ENCODE measurements at regions not wholly inside any gene's neighbourhood (a gene's known extent, or its start where the extent isn't known, plus 50 kb on each side); places are given as distances from the start of the nearest gene placed in this dataset.

GRCh38 chr2:51413726-51414125 lies 381.8 kb upstream of the NRXN1 start:
- TF ChIP-seq CTCF (IDR thresholded peaks at IDR 0.05) (no peak), EP300 (IDR thresholded peaks at IDR 0.05) (no peak)

All from sigmoid colon (tissue), 4 donors.